Body of pancreas (tissue), 4 donors: ENCODE measurements at regions not wholly inside any gene's neighbourhood (a gene's known extent, or its start where the extent isn't known, plus 50 kb on each side); places are given as distances from the start of the nearest gene placed in this dataset.

Experiments used
- CTCF ChIP-seq, 7 experiments: fragments of 450-650 bp in 4 of 7; fragments of 200-600 bp in 3 of 7; sonication (generic) in 3 of 7; IDR thresholded peaks; one replicate each; pipeline ENCODE4 v1.5.1; 2016 to 2019; ENCODE audit warnings: antibody characterized with exemption in 7 of 7
- POLR2A ChIP-seq, 3 donors: fragments of 450-650 bp; IDR thresholded peaks; one replicate each; pipeline ENCODE4 v1.6.1; 2016; ENCODE audit warnings: antibody characterized with exemption in 3 of 3, mild to moderate bottlenecking in 2 of 3

GRCh38 chr21:35948982-35949381 is 111.3 kb downstream of the SETD4 start:
- TF ChIP-seq CTCF (IDR thresholded peaks at IDR 0.05): no peak
- no peak for TF ChIP-seq POLR2A (IDR thresholded peaks at IDR 0.05)
